Activated T-cell treated with anti-CD3 and anti-CD28 coated beads, Interleukin-2, amount 50 U/mL, for 48 hours (primary cell): ENCODE measurements at regions not wholly inside any gene's neighbourhood (a gene's known extent, or its start where the extent isn't known, plus 50 kb on each side); places are given as distances from the start of the nearest gene placed in this dataset.
"Not testable (repeated sequence)": the region's sequence is repeated elsewhere in the genome, so short reads cannot be mapped to it uniquely, and the experiment has no call there.

ENCODE experiments used
- DNase-seq, 2 experiments: peaks; one replicate each; pipeline ENCODE4 v3.0.0-alpha.2; 2020

DNA sequence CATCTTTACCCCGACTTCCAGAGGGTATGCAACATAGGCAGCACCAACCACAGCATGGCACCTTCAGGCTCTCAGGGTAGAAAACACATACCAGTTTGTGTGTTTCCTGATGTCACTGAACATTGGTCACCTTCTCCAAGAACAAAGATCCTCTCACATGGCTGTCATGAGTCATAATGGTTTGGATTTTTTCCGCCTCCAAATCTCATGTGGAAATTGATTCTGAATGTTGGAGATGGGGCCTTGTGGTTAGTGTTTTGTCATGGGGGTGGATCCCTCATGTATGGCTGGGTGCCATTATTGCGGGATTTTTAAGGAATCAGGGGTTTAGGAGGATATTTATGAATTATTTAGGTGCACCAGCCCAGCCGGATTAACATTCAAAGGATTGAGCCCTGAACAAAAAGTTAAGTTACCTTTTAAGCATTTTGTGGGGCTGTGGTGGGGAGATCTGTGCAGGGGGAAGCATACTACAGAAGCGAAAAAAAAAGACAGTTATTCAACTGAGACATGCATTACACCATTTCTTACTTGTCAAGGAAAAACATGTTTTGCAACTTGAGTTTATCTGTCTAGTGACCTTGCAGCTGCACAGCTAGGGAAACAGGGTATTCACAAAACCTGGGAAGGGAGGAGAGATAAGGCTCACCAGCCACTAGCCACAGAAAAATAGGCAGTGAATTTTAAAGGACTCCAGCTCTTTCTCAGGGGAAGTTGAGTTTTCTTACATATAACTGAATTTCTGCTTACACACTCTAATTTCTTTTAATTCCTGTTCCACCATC lies 774.1 kb upstream of the AUTS2 start:
- no peak for DNase-seq

GRCh38 chr7:68828575-68828974 lies 769.7 kb upstream of the AUTS2 start:
- no peak for DNase-seq

DNA sequence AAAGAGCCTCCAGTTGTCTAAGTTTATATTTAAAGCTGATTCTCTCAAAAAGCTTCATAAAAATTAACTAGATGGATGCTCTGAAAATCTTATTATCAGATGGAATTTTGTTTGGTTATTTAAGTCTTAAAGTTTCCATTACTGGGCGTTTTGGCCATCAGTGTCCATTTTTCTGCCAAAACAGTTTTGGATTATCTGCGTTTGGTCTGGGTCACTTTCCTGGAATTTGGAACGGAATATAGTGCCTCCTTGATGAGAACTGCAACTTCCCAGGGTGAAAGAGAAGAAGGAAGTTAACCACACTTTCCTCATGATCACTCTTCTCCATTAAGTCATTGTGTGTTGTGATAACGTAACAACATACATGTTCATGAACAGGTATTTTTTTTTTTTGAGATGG lies 764.9 kb upstream of the AUTS2 start:
- no peak for DNase-seq

GRCh38 chr7:68839014-68839413 lies 759.3 kb upstream of the AUTS2 start:
- no peak for DNase-seq

DNA sequence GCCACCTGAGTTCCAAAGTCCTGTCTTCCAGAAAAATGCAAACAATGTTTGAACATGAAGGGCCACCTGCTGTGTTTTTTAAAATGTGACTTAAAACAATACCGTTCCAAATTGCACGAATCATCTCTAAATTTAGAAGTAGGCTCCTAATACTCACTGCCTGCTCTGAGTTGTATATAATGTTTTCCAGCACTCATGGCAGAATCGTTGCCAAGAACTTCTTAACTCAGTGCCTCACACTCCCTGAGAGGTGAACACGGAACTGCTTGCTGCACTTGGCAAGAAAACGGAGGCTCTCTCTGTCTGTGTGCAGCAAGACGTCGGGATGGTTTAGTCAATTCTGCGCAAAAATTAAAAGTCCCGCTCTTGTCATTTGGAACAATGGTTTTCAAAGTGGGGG lies 757.3 kb upstream of the AUTS2 start:
- DNase-seq: no peak

DNA sequence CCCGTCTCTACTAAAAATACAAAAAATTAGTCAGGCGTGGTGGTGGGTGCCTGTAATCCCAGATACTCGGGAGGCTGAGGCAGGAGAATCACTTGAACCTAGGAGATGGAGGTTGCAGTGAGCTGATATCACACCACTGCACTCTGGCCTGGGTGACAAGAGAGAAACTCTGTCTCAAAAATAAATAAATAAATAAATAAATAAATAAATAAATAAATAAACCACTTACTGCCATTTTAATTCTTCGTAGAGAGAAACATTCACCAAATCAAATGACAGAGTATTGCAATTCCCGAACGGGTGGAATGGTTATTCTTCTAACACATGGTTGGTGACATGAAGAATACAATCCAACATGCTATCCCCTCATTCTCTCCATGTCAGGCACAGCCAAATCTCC lies 754.3 kb upstream of the AUTS2 start:
- not testable (repeated sequence) for DNase-seq

DNA sequence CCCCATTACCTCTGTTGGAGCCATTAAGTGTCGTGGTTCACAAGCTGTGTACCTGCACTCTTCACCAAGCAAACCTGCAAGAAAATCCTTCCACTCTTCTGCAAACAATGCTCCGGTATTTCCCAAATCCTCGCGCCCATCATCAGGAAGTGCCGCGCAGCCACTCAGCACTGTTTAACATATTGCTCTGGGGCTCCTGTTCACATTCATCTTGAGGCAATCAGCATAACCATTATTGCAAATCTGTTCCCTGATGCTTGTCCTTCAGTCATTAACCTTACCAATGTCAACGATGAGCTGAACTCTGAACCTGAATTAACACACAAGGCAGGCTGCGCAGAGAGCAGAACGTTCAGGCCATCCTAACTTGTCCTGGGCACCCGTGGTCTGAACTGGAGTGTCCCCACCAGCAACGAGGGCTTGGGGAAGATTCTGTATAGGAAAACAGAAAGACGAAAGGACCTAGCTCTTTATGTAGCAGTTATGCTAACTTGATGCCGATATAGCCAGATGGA lies 751.4 kb upstream of the AUTS2 start:
- no peak for DNase-seq

GRCh38 chr7:68853254-68853653 lies 745.0 kb upstream of the AUTS2 start:
- no peak for DNase-seq

- no peak for DNase-seq
Observed at GRCh38 chr7:68857571-68857970, 740.7 kb upstream of the AUTS2 start.

DNA sequence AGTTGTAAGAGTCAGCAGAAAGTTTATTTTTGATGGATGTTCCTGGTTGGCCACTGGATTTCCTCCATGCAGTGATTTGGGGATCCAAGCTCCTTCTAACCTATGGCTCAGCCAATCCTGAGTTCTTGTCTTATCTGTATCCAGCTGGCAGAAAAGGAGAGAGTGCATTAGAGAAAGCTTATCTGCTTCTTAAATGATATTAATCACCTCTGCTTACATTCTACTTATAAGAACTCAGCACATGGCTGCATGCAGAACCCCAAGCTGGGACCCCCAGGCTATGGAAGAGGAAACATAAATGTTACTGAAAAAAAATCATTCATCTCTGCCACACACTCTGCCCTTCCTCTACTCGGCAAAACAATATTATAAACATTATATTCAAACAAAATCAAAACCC lies 739.8 kb upstream of the AUTS2 start:
- DNase-seq: no peak

DNA sequence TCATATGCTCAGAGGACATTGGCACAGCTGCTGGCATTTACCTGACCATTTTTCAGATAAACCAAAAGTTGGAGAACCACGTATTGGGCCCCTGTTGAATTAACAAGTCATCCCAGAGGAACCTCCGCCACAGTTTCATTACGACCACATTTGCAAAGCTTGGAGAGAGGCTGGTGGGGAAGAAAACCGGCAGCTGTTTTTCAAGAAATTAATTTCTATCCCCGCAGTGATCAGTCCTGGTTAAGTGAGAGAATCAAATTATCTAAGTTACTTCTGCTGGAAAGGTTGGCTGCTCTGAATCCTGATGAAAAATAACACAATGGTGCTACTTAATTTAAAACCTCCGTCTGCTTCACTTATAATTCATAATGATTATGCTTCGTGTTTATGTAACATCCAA lies 737.1 kb upstream of the AUTS2 start:
- DNase-seq: no peak

DNA sequence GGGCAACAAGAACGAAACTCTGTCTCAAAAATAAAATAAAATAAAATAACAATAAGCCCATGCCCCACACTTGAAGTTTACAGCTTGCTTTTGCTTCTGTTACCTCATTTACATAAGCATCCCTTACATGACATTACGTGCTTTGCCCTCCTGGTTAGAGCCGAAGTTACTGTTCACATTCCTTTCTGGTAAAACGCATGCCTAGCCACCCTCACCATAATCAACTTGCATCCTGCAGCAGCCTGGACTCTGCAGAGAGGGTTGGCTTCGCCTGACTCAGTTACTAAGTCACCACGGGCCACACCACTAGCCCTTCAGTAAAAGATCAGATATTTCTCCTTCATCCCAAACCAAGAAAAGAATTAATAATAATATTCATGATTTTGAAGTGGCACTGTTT lies 736.0 kb upstream of the AUTS2 start:
- no peak for DNase-seq

DNA sequence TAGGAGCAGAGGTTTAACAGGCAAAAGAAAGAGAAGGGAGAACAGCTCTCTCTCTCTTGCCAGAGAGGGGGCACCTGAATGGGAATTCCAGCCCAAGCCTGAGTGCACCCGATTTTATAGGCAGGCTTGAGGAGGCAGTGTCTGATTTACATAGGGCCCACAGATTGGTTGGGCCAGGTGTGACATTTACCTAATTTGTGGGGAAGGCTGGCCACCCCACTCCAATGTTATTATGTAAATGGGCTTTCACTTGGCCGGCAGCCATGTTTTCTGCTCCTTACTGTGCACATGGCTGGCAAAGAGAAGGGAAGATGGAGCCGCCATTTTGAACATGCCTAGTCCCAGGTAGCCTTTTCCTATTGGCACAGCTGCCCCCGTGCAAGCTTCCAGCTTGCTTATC lies 735.5 kb upstream of the AUTS2 start:
- no peak for DNase-seq

DNA sequence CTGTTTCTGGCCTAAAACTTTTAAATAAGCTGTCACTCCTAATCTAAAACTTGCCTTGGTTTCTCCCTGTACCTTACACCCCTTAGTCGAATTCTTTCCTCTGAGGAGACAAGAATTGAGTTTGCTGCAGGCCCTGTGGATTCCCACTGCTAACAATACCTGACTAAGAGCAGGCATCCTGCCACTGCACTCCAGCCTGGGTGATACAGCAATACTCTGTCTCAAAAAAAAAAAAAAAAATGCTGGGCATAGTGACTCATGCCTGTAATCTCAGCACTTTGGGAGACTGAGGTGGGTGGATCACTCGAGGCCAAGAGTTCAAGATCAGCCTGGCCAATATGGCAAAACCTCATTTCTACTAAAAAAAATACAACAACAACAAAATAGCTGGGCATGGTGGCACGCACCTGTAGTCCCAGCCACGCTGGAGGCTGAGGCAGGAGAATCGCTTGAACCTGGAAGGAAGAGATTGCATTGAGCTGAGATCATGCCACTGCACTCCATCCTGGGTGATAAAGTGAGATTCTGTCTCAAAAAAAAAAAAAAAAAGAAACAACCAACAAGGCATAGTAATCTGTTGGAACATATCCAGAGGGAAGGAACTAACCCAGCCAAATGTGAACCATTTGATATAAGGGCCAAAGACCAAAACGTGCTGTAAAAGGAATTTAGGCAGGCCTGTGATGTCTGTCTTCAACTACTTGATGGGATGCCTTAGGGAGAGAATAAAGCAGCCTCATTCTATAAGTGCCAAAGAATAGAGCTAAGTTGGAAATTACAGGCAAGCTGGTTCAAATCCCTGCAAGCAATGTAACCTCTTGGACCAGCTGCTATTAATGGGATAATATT lies 732.7 kb upstream of the AUTS2 start:
- no peak for DNase-seq

DNA sequence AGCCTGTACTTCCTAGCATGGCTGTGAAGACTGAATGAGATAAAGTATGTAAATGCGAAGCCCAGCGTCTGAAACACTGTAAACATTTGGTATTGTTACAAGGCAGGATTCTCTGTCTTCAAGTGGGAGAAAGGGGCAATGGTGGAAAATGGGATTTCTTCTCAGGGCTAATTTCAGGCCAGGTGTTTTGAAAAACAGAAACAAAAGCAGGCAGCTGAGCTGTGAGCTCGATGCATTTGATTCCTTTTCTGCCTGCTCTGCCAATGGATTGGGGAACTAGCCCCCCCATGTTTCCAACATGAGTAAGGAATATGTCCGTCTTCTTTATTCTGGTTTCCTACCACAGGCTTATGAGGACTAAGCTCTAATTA lies 732.1 kb upstream of the AUTS2 start:
- DNase-seq: no peak

- DNase-seq: not testable (repeated sequence)
Observed at GRCh38 chr7:68866721-68867120, 731.6 kb upstream of the AUTS2 start.

GRCh38 chr7:68868978-68869377 lies 729.3 kb upstream of the AUTS2 start:
- no peak for DNase-seq

DNA sequence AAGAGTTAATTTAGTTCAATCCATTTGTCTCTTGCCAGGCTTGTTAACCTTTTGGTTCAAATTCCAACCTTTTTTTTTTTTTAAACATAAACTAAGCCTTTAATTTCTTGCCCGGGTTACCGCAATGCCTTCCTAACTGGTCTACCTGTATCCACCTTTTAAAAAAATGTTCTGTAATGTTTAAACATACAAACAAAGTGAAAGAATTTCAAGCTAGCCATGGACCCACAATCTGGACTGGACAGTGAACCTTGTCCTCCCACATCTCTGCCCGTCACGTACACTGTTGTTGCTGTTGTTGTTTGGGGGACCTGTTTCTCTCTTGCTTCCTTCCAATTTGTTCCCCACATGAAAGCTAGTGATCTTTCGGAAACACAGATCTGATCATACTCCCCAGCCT lies 724.7 kb upstream of the AUTS2 start:
- no peak for DNase-seq

DNA sequence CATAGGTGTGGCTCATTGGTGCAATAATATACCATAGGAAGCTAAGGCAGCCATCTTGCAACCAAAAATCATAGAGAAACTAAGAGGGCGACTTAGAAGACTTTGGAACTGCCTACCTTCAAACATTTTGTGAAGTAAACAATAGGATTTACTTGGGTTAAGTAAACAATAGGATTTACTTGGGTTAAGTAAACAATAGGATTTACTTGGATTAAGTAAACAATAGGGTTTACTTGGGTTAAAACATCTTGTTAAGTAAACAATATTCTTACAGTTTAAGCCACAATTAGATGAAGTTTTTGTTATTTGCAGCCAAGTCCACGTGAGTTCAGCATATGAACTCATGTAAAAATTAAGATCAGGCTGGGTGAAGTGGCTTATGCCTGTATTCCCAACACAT lies 722.4 kb upstream of the AUTS2 start:
- no peak for DNase-seq

DNA sequence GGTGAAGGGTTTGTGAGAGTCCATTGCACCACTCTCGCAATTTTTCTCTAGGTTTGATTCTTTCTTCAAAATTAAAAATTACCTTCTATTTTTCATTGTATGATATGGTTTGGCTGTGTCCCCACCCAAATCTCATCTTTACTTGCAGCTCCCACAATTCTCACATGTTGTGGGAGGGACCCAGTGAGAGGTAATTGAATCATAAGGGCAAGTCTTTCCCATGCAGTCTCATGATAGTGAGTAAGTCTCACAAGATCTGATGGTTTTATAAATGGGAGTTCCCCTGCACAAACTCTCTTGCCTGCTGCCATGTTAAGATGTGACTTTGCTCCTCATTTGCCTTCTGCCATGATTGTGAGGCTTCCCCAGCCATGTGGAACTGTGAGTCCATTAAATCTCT lies 711.2 kb upstream of the AUTS2 start:
- DNase-seq: not testable (repeated sequence)

GRCh38 chr7:68888971-68889385 lies 709.3 kb upstream of the AUTS2 start:
- DNase-seq: no peak

GRCh38 chr7:68892236-68892635 lies 706.0 kb upstream of the AUTS2 start:
- DNase-seq: no peak

- DNase-seq: no peak
Observed at GRCh38 chr7:68893411-68893810, 704.9 kb upstream of the AUTS2 start.

- DNase-seq: not testable (repeated sequence)
Observed at GRCh38 chr7:68899156-68899555, 699.1 kb upstream of the AUTS2 start.
